PC-9 (cell line): ENCODE measurements at regions not wholly inside any gene's neighbourhood (a gene's known extent, or its start where the extent isn't known, plus 50 kb on each side); places are given as distances from the start of the nearest gene placed in this dataset.

Experiments
- BruUV-seq: library from RNA; stranded (reverse); fragments of 400-500 nt; replicated peaks from 2 replicates; lab custom pipeline; 2021; lab: Mats Ljungman, UMichigan
- CTCF ChIA-PET: fragments of 300-600 bp; sonication (Branson Sonifier 250); formaldehyde crosslinking; loops from one replicate; lab custom pipeline; 2022; ENCODE audit warnings: antibody characterized with exemption; lab: Charles Lee
- POLR2A ChIA-PET: fragments of 300-600 bp; sonication (Branson Sonifier 250); formaldehyde crosslinking; loops from one replicate; lab custom pipeline; 2022; ENCODE audit warnings: antibody characterized with exemption; ENCODE audit not compliant: unreplicated experiment; lab: Charles Lee
- DNase-seq, 2 experiments: peaks; one replicate each; pipeline versions ENCODE4 v3.0.0 to v3.0.0-alpha.2; 2015 to 2022; ENCODE audit warnings: mixed read lengths in 1 of 2
- H2AFZ ChIP-seq: fragments of 200-600 bp; sonication (generic); 2 replicates; pipeline ENCODE4 v1.8.1; 2017; ENCODE audit warnings: antibody characterized with exemption
- H3F3A ChIP-seq: fragments of 200-600 bp; sonication (generic); 2 replicates; pipeline ENCODE4 v1.8.1; 2017; ENCODE audit warnings: antibody characterized with exemption, mild to moderate bottlenecking, low read depth; ENCODE audit not compliant: insufficient read depth
- H3K27ac ChIP-seq: fragments of 200-600 bp; sonication (generic); 2 replicates; pipeline ENCODE4 v1.6.1; 2016; ENCODE audit warnings: mixed run types
- H3K27me3 ChIP-seq: fragments of 200-600 bp; sonication (generic); 2 replicates; pipeline ENCODE4 v1.6.1; 2016; ENCODE audit warnings: low read depth, mixed run types; ENCODE audit not compliant: insufficient read depth
- H3K36me3 ChIP-seq: fragments of 200-600 bp; sonication (generic); 2 replicates; pipeline ENCODE4 v1.6.1; 2016; ENCODE audit warnings: low read depth, mixed run types
- H3K4me1 ChIP-seq: fragments of 200-600 bp; sonication (generic); replicated peaks from 2 replicates; pipeline ENCODE4 v1.6.1; 2016; ENCODE audit warnings: mixed run types; ENCODE audit not compliant: insufficient read depth
- H3K4me2 ChIP-seq: fragments of 200-600 bp; sonication (generic); 2 replicates; pipeline ENCODE4 v1.6.1; 2017; ENCODE audit warnings: mixed run types
- H3K4me3 ChIP-seq: fragments of 200-600 bp; sonication (generic); 2 replicates; pipeline ENCODE4 v1.6.1; 2016; ENCODE audit warnings: mixed run types
- H3K79me2 ChIP-seq: fragments of 200-600 bp; sonication (generic); 2 replicates; pipeline ENCODE4 v1.6.1; 2017; ENCODE audit warnings: low read depth, mixed run types
- H3K9me2 ChIP-seq: fragments of 200-600 bp; sonication (generic); 2 replicates; pipeline ENCODE4 v1.8.1; 2017; ENCODE audit warnings: mild to moderate bottlenecking; ENCODE audit not compliant: insufficient read depth
- H3K9me3 ChIP-seq: fragments of 200-600 bp; sonication (generic); 2 replicates; pipeline ENCODE4 v1.8.1; 2016; ENCODE audit warnings: low read depth; ENCODE audit not compliant: insufficient read depth
- H4K20me1 ChIP-seq: fragments of 200-600 bp; sonication (generic); 2 replicates; pipeline ENCODE4 v1.8.1; 2017; ENCODE audit not compliant: insufficient read depth
- EZH2 ChIP-seq: fragments of 200-600 bp; sonication (generic); IDR thresholded peaks from 2 replicates; pipeline ENCODE4 v1.8.0; 2017; ENCODE audit warnings: antibody characterized with exemption, low read depth
- intact Hi-C: fragments of 100-400 bp; cut with micrococcal nuclease; formaldehyde crosslinking; loops from one replicate; pipeline ENCODE4 v1.10.0; 2022; ENCODE audit not compliant: unreplicated experiment
- TF ChIP-seq, protein P1 (sequence below): fragments of 200-600 bp; sonication (generic); conservative IDR thresholded peaks from 2 replicates; pipeline ENCODE4 v1.6.1; 2017; ENCODE audit warnings: mixed run types, antibody characterized with exemption, mild to moderate bottlenecking, moderate library complexity

DNA sequence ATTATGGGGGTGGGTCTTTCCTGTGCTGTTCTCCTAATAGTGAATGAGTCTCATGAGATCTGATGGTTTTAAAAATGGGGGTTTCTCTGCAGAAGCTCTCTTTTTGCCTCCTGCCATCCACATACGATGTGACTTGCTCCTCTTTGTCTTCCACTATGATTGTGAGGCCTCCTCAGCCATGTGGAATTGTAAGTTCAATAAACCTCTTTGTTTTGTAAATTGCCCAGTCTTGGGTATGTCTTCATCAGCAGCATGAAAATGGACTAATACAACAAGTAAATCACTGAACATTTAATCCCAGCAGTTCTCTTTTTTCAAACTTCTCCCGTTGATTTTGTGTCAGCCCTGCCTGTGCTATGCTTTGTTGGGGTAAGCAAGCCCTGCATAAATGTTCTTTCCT lies 95.2 kb downstream of the FAM217A start:
- H3K36me3 ChIP-seq: no peaks in the 10 kb centered on the region
- no peaks in the 10 kb centered on the region for H3F3A ChIP-seq
- no peak for DNase-seq
- TF ChIP-seq, protein P1, sequence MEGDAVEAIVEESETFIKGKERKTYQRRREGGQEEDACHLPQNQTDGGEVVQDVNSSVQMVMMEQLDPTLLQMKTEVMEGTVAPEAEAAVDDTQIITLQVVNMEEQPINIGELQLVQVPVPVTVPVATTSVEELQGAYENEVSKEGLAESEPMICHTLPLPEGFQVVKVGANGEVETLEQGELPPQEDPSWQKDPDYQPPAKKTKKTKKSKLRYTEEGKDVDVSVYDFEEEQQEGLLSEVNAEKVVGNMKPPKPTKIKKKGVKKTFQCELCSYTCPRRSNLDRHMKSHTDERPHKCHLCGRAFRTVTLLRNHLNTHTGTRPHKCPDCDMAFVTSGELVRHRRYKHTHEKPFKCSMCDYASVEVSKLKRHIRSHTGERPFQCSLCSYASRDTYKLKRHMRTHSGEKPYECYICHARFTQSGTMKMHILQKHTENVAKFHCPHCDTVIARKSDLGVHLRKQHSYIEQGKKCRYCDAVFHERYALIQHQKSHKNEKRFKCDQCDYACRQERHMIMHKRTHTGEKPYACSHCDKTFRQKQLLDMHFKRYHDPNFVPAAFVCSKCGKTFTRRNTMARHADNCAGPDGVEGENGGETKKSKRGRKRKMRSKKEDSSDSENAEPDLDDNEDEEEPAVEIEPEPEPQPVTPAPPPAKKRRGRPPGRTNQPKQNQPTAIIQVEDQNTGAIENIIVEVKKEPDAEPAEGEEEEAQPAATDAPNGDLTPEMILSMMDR: no peak
- TF ChIP-seq EZH2: no peak
- H3K79me2 ChIP-seq: no peaks in the 10 kb centered on the region
- CTCF ChIA-PET: interaction anchor here (0.6 kb wide), 1 partner anchor 135 kb away, joined by 3 read pairs; the partner anchor contains the start of gene FAM50B
- POLR2A ChIA-PET: no interaction called here
- no peak overlapping the region for H3K4me2 ChIP-seq
- H3K27me3 ChIP-seq: no peaks in the 10 kb centered on the region
- H3K9me2 ChIP-seq: no peaks in the 10 kb centered on the region
- H2AFZ ChIP-seq: no peak overlapping the region
- H3K27ac ChIP-seq: no peak overlapping the region
- no TSS peak for BruUV-seq
- intact Hi-C loops: no loop called here
- no peaks in the 10 kb centered on the region for H3K9me3 ChIP-seq
- H3K4me3 ChIP-seq: no peak overlapping the region
- H3K4me1 ChIP-seq: no peaks in the 10 kb centered on the region
- no peaks in the 10 kb centered on the region for H4K20me1 ChIP-seq

- H3K27me3 ChIP-seq: no peaks in the 10 kb centered on the region
- CTCF ChIA-PET: no interaction called here
- no peak overlapping the region for H2AFZ ChIP-seq
- POLR2A ChIA-PET: no interaction called here
- H3K4me1 ChIP-seq: no peaks in the 10 kb centered on the region
- no peaks in the 10 kb centered on the region for H3K36me3 ChIP-seq
- no peaks in the 10 kb centered on the region for H3F3A ChIP-seq
- no peak overlapping the region for H3K4me3 ChIP-seq
- H4K20me1 ChIP-seq: no peaks in the 10 kb centered on the region
- H3K27ac ChIP-seq: no peak overlapping the region
- H3K9me3 ChIP-seq: no peaks in the 10 kb centered on the region
- intact Hi-C loops: no loop called here
- H3K79me2 ChIP-seq: no peaks in the 10 kb centered on the region
- no TSS peak for BruUV-seq
- DNase-seq: no peak
- no peaks in the 10 kb centered on the region for H3K9me2 ChIP-seq
- H3K4me2 ChIP-seq: no peak overlapping the region
- no peak for TF ChIP-seq EZH2
- TF ChIP-seq, protein P1: no peak
Measured at GRCh38 chr6:3984494-3984893, 94.4 kb downstream of the FAM217A start.

- no peaks in the 10 kb centered on the region for H3F3A ChIP-seq
- DNase-seq: no peak
- POLR2A ChIA-PET: no interaction called here
Measured at GRCh38 chr6:3986241-3986640, 92.7 kb downstream of the FAM217A start.

More at GRCh38 chr6:3986241-3986640, 92.7 kb downstream of the FAM217A start:
- no peaks in the 10 kb centered on the region for H3K9me3 ChIP-seq
- H4K20me1 ChIP-seq: no peaks in the 10 kb centered on the region
- H3K27me3 ChIP-seq: no peaks in the 10 kb centered on the region
- H3K36me3 ChIP-seq: no peaks in the 10 kb centered on the region
- CTCF ChIA-PET: no interaction called here
- intact Hi-C loops: no loop called here
- H3K4me3 ChIP-seq: no peak overlapping the region
- peaks cover 8% of the 10 kb centered on the region for H3K4me1 ChIP-seq
- no peak overlapping the region for H2AFZ ChIP-seq
- no TSS peak for BruUV-seq
- TF ChIP-seq, protein P1: no peak
- no peak for TF ChIP-seq EZH2
- H3K79me2 ChIP-seq: no peaks in the 10 kb centered on the region
- no peaks in the 10 kb centered on the region for H3K9me2 ChIP-seq
- H3K27ac ChIP-seq: no peak overlapping the region
- no peak overlapping the region for H3K4me2 ChIP-seq
